ENCODE measurements at regions not wholly inside any gene's neighbourhood (a gene's known extent, or its start where the extent isn't known, plus 50 kb on each side); places are given as distances from the start of the nearest gene placed in this dataset.

GRCh38 chr15:69586721-69587120 lies 134.1 kb downstream of the RPLP1 start:
- TF ChIP-seq CTCF (conservative IDR thresholded peaks at IDR 0.05 in 1 of 2, IDR thresholded peaks at IDR 0.05 in 1 of 2; ENCODE audit: low read depth in 1 of 2, low read length in 2 of 2), result no peak
- TF ChIP-seq EZH2 (IDR thresholded peaks at IDR 0.05; ENCODE audit: low read length, missing control alignments), result no peak
